Esophagus muscularis mucosa (tissue), 4 donors: ENCODE measurements at regions not wholly inside any gene's neighbourhood (a gene's known extent, or its start where the extent isn't known, plus 50 kb on each side); places are given as distances from the start of the nearest gene placed in this dataset.

Experiments used
- DNase-seq: peaks from one replicate; pipeline ENCODE4 v3.0.0-alpha.2; 2017; ENCODE audit errors: extremely low spot score
- H3K27ac ChIP-seq, 4 donors: fragments of 200-600 bp; sonication (generic); replicated peaks in 1 of 4; 1 replicate in 3 of 4; 2 replicates in 1 of 4; pipeline ENCODE4 v1.5.1; 2016 to 2019; ENCODE audit warnings: mild to moderate bottlenecking in 1 of 4
- H3K27me3 ChIP-seq, 4 donors: fragments of 200-600 bp; sonication (generic); one replicate each; pipeline versions ENCODE4 v1.5.1 to v1.6.0; 2016 to 2019
- H3K36me3 ChIP-seq, 4 donors: fragments of 200-600 bp; sonication (generic); one replicate each; pipeline ENCODE4 v1.5.1; 2016 to 2019
- H3K4me1 ChIP-seq, 4 donors: fragments of 200-600 bp; sonication (generic); one replicate each; pipeline ENCODE4 v1.5.1; 2016 to 2019
- H3K4me3 ChIP-seq, 4 donors: fragments of 200-600 bp; sonication (generic); 1 replicate in 2 of 4; 2 replicates in 2 of 4; pipeline ENCODE4 v1.5.1; 2016 to 2019; ENCODE audit warnings: mild to moderate bottlenecking in 4 of 4, moderate library complexity in 1 of 4
- H3K9me3 ChIP-seq, 4 donors: fragments of 200-600 bp; sonication (generic); 1 replicate in 3 of 4; 2 replicates in 1 of 4; pipeline ENCODE4 v1.5.1; 2016 to 2019
- CTCF ChIP-seq, 3 experiments: fragments of 200-600 bp in 2 of 3; fragments of 450-650 bp in 1 of 3; sonication (generic) in 2 of 3; IDR thresholded peaks; one replicate each; pipeline ENCODE4 v1.5.1; 2017 to 2019; ENCODE audit warnings: antibody characterized with exemption in 3 of 3, mild to moderate bottlenecking in 2 of 3, moderate library complexity in 1 of 3
- EP300 ChIP-seq: sonication (generic); formaldehyde crosslinking; IDR thresholded peaks from one replicate; pipeline ENCODE4 v1.6.1; 2017; ENCODE audit warnings: antibody characterized with exemption
- POLR2A ChIP-seq: fragments of 450-650 bp; IDR thresholded peaks from one replicate; pipeline ENCODE4 v1.6.1; 2017; ENCODE audit warnings: antibody characterized with exemption, moderate library complexity, mild to moderate bottlenecking, low read depth
- POLR2AphosphoS5 ChIP-seq, 2 donors: sonication (generic); formaldehyde crosslinking; IDR thresholded peaks; one replicate each; pipeline ENCODE4 v1.6.1; 2017; ENCODE audit warnings: antibody characterized with exemption in 2 of 2
- WGBS: methylation state at CpG from one replicate; pipeline ENCODE4 v1.1.5; 2018; 5-methylcytosine and 5-hydroxymethylcytosine counted together
- intact Hi-C: fragments of 100-400 bp; cut with DNase I; formaldehyde crosslinking; loops from one replicate; pipeline ENCODE4 v1.15.1; 2023

GRCh38 chr10:8873310-8873709 is 818.8 kb downstream of the GATA3 start:
- Histone ChIP-seq H3K27ac (no peak overlapping the region), H3K4me1 (no peaks in the 10 kb centered on the region), H3K36me3 (no peaks in the 10 kb centered on the region), H3K27me3 (no peaks in the 10 kb centered on the region), H3K9me3 (no peaks in the 10 kb centered on the region), H3K4me3 (no peak overlapping the region)
- 32% methylated on average over 3 of the region's 3 CpGs for WGBS
- intact Hi-C loops: no loop called here
- no peak for DNase-seq
- no peak for TF ChIP-seq CTCF (IDR thresholded peaks at IDR 0.05)
- TF ChIP-seq POLR2AphosphoS5 (IDR thresholded peaks at IDR 0.05): no peak
- TF ChIP-seq EP300: no peak
- TF ChIP-seq POLR2A: no peak

- TF ChIP-seq POLR2AphosphoS5 (IDR thresholded peaks at IDR 0.05): no peak
- no peaks in the 10 kb centered on the region for H3K36me3 ChIP-seq
- intact Hi-C loops: no loop called here
- no peak overlapping the region for H3K4me3 ChIP-seq
- H3K9me3 ChIP-seq: no peaks in the 10 kb centered on the region
- no peaks in the 10 kb centered on the region for H3K4me1 ChIP-seq
- WGBS: 93% methylated on average over 2 of the region's 2 CpGs
- no peaks in the 10 kb centered on the region for H3K27me3 ChIP-seq
- DNase-seq: no peak
- H3K27ac ChIP-seq: no peak overlapping the region
These were observed 819.8 kb downstream of the GATA3 start for GRCh38 chr10:8874268-8874667.

GRCh38 chr10:8874972-8875371 is 820.5 kb downstream of the GATA3 start:
- Histone ChIP-seq H3K4me3 (no peak overlapping the region), H3K9me3 (no peaks in the 10 kb centered on the region), H3K27ac (no peak overlapping the region), H3K27me3 (no peaks in the 10 kb centered on the region), H3K4me1 (no peaks in the 10 kb centered on the region), H3K36me3 (no peaks in the 10 kb centered on the region)
- DNase-seq: no peak
- 66% methylated on average over 3 of the region's 3 CpGs for WGBS
- no peak for TF ChIP-seq EP300
- no peak for TF ChIP-seq POLR2AphosphoS5 (IDR thresholded peaks at IDR 0.05)
- no peak for TF ChIP-seq CTCF (IDR thresholded peaks at IDR 0.05)
- TF ChIP-seq POLR2A: no peak
- intact Hi-C loops: no loop called here

- intact Hi-C loops: no loop called here
- H3K4me1 ChIP-seq: no peaks in the 10 kb centered on the region
- H3K9me3 ChIP-seq: no peaks in the 10 kb centered on the region
- H3K27me3 ChIP-seq: no peaks in the 10 kb centered on the region
- TF ChIP-seq POLR2A: no peak
- 62% methylated on average over 1 of the region's 1 CpG for WGBS
- no peaks in the 10 kb centered on the region for H3K36me3 ChIP-seq
- DNase-seq: no peak
- no peak overlapping the region for H3K4me3 ChIP-seq
- H3K27ac ChIP-seq: no peak overlapping the region
These were observed 821.7 kb downstream of the GATA3 start for GRCh38 chr10:8876171-8876570.

- no peak for TF ChIP-seq POLR2A
- no peak for TF ChIP-seq EP300
- no peak for TF ChIP-seq CTCF (IDR thresholded peaks at IDR 0.05)
- no peak for TF ChIP-seq POLR2AphosphoS5 (IDR thresholded peaks at IDR 0.05)
- intact Hi-C loops: no loop called here
- WGBS: 67% methylated on average over 2 of the region's 2 CpGs
- no peaks in the 10 kb centered on the region for H3K9me3 ChIP-seq
- H3K36me3 ChIP-seq: no peaks in the 10 kb centered on the region
- no peak overlapping the region for H3K4me3 ChIP-seq
- no peaks in the 10 kb centered on the region for H3K27me3 ChIP-seq
- DNase-seq: no peak
- no peaks in the 10 kb centered on the region for H3K4me1 ChIP-seq
- no peak overlapping the region for H3K27ac ChIP-seq
These were observed 835.0 kb downstream of the GATA3 start for GRCh38 chr10:8889538-8889937.

GRCh38 chr10:8893102-8893501 is 838.6 kb downstream of the GATA3 start:
- no peak overlapping the region for H3K4me3 ChIP-seq
- WGBS: 83% methylated on average over 3 of the region's 3 CpGs
- no peak overlapping the region for H3K27ac ChIP-seq
- H3K9me3 ChIP-seq: no peaks in the 10 kb centered on the region
- intact Hi-C loops: no loop called here
- no peak for DNase-seq
- H3K27me3 ChIP-seq: no peaks in the 10 kb centered on the region
- TF ChIP-seq POLR2A (no peak), POLR2AphosphoS5 (IDR thresholded peaks at IDR 0.05) (no peak), CTCF (IDR thresholded peaks at IDR 0.05) (no peak), EP300 (no peak)
- H3K4me1 ChIP-seq: no peaks in the 10 kb centered on the region
- no peaks in the 10 kb centered on the region for H3K36me3 ChIP-seq
